GM23248 (cell line): ENCODE measurements at regions not wholly inside any gene's neighbourhood (a gene's known extent, or its start where the extent isn't known, plus 50 kb on each side); places are given as distances from the start of the nearest gene placed in this dataset.

Experiments
- EZH2 ChIP-seq: fragments of 200-600 bp; sonication (generic); IDR thresholded peaks from 2 replicates; pipeline ENCODE4 v1.6.1; 2018; ENCODE audit warnings: antibody characterized with exemption, mild to moderate bottlenecking; ENCODE audit not compliant: insufficient read depth, poor library complexity, severe bottlenecking
- EZH2phosphoT487 ChIP-seq: fragments of 200-600 bp; sonication (generic); IDR thresholded peaks from 2 replicates; pipeline ENCODE4 v1.6.1; 2018; ENCODE audit warnings: antibody characterized with exemption, moderate library complexity, mild to moderate bottlenecking, low read depth; ENCODE audit not compliant: insufficient read depth

DNA sequence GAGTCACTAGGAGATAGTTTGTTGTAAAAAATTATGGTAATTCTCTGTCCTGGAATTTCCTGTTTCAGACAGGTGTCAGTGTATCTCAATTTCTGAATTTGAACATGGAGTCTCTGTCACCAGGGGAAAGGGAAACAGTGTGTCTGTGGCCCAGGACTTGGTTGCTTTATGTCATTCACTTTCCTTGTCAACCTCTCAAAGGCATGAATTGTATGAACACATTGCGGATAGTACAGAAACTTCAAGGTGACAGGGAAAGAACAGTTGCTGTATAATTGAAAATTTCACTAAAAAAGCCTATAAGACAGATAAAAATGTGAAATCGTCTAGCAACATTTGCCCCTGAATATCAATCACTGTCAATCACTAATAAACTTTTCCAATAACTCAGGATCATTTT is 175.0 kb upstream of the DPH6 start:
- TF ChIP-seq EZH2 (no peak), EZH2phosphoT487 (no peak)
